Urothelium cell line (cell line): ENCODE measurements at regions not wholly inside any gene's neighbourhood (a gene's known extent, or its start where the extent isn't known, plus 50 kb on each side); places are given as distances from the start of the nearest gene placed in this dataset.

Source experiments
- DNase-seq: peaks from one replicate; pipeline ENCODE4 v3.0.0; 2011; ENCODE audit warnings: low spot score, mixed read lengths
- FAIRE-seq: peaks from 2 replicates; lab custom pipeline; 2011; peaks lifted over from hg19 to GRCh38; lab: Jason Lieb, UNC

DNA sequence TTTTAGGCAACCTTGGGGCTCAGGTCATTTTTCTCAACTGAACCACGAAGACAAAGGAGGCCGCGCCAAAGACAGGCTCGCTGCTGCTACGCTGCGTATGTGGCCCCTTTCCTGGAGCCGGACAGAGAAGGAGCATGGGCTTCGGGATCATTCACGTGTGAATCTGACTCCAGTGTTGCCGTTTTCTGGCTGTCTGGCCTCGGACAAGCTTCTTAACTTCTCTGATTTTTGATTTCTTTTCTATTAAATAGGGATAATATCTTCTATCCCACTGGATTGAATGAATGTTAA is 50.8 kb upstream of the ZNF366 start:
- FAIRE-seq, result no peak
- DNase-seq, result no peak

DNA sequence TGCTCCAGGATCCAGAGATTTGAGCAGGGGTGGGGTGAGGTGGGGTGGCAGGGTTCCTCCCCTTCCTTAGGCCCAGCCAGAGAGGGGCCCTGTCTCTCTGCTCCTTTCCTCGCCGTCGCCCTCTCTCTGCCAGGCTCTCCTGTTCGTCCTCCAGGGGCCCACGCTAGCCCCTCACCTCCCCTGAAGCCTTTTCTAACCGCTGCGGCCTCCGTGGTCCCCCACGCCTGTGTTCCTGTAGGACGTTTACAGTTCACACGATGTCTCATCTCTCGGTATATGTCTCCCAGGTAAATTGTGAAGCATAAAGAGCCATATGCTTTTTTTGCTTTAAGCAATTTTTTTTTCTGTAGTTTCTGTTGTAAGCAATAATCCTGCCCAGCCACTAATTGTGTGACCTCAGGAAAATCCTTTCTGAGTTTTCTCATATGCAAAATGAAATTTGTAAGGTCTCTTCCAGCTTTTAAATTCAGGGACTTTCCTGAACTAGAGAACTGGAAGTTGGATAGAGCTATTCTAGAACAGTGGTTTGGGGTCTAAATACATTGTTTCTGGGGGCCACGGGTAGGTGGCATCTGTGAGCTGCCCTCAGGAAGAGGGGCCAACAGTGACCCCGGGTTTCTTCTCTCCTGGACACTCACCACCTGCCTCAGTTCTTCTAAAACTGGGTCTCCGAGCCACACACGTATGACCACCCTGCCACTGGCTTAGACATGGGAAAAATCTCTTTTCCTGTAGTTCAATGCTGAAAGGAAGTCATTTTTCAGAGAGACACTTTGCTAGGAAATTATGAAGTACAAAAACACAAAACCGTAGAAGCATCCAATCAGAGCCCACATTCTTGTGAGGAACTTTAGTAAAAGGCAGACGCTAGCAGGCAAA is 50.2 kb upstream of the ZNF366 start:
- no peak for DNase-seq
- FAIRE-seq, result no peak
